ENCODE measurements at regions not wholly inside any gene's neighbourhood (a gene's known extent, or its start where the extent isn't known, plus 50 kb on each side); places are given as distances from the start of the nearest gene placed in this dataset.

DNA sequence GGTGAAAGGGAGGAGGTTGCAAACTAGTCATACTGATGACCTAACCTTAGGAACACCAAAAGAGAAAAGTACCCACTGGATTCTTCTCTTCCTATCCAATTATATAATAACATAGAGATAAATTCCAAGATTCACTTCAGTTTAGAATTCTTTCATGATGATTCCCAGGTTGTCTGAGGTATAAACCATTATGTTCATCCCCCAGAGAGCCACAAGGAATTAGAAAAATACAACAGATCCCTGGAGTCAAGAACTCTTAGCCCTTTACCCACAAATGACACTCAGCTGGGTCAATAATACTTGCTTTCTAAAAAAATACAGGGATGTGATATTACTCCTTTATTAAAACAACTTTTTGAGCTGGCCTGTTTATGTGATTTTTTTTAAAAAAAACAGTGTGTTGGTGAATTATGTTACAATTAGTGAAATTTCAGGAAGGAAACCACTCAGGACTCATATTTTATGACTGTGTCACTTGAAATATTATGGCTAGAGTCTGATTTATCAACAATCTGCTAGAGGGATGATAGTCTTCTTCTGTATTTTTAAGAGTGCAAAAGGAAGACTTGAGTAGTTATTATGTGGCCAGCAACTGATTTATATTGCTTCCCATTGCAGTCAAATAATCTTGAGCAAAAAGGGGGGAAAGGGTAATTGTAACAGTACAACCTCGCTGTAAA is 338.2 kb downstream of the NFIB start:
- no peaks in the 10 kb centered on the region for H3K9me3 Mint-ChIP-seq
- Histone ChIP-seq H2BK12ac (ENCODE audit: insufficient read length, low read depth, low read length) (no peak overlapping the region), H3K79me2 (ENCODE audit: insufficient read depth, low read length) (no peaks in the 10 kb centered on the region), H3K27me3 (ENCODE audit: insufficient read depth, low read length) (no peaks in the 10 kb centered on the region), H2BK5ac (ENCODE audit: insufficient read length, low read length) (no peak overlapping the region), H3K14ac (ENCODE audit: insufficient read depth, low read length) (no peak overlapping the region), H4K91ac (ENCODE audit: insufficient read length, low read depth, low read length) (no peak overlapping the region), H3K4me2 (ENCODE audit: insufficient read depth, insufficient read length, low read length) (no peak overlapping the region), H2BK20ac (ENCODE audit: low read depth, low read length, poor library complexity, severe bottlenecking) (no peak overlapping the region), H3K4ac (ENCODE audit: low read depth, low read length) (no peak overlapping the region), H3K18ac (ENCODE audit: insufficient read length, low read depth, low read length) (no peak overlapping the region), H3K79me1 (ENCODE audit: insufficient read depth, low read depth, low read length, poor library complexity, severe bottlenecking) (no peaks in the 10 kb centered on the region), H3K23ac (ENCODE audit: insufficient read length, low read depth, low read length) (no peak overlapping the region), H3K56ac (ENCODE audit: insufficient read length, low read depth, low read length) (no peak overlapping the region), H2AFZ (ENCODE audit: low read length) (no peak overlapping the region), H4K20me1 (ENCODE audit: control insufficient read depth, insufficient read depth, insufficient read length) (no peaks in the 10 kb centered on the region), H3K27ac (ENCODE audit: insufficient read length, low read depth, low read length) (no peak overlapping the region), H2AK5ac (ENCODE audit: insufficient read length, low read length) (no peak overlapping the region), H3K9me3 (ENCODE audit: control insufficient read depth, low read depth, low read length) (no peaks in the 10 kb centered on the region), H4K8ac (replicated peaks; ENCODE audit: insufficient read length, low read depth, low read length) (no peak overlapping the region), H2BK15ac (ENCODE audit: low read depth, low read length) (no peak overlapping the region), H3K23me2 (ENCODE audit: insufficient read length, low read depth, low read length, poor library complexity, severe bottlenecking) (no peaks in the 10 kb centered on the region), H4K5ac (ENCODE audit: insufficient read length, low read depth, low read length) (no peak overlapping the region), H3K4me1 (ENCODE audit: insufficient read depth, low read length) (no peaks in the 10 kb centered on the region), H2BK120ac (ENCODE audit: low read depth, low read length, poor library complexity, severe bottlenecking) (no peak overlapping the region), H3T11ph (ENCODE audit: low read length) (no peak overlapping the region), H3K9ac (ENCODE audit: extremely low read depth, insufficient read length, low read length) (no peak overlapping the region)
- no peak overlapping the region for H3K27ac Mint-ChIP-seq
- TF ChIP-seq CTCF (conservative IDR thresholded peaks at IDR 0.05): no peak
- WGBS (ENCODE audit: extremely low coverage, insufficient read length, low lambda C conversion rate): no CpG with 5 or more reads among the region's 1 CpG
- H3K4me1 Mint-ChIP-seq: no peaks in the 10 kb centered on the region
- no peaks in the 10 kb centered on the region for H3K27me3 Mint-ChIP-seq (ENCODE audit: low read depth)
- H3K4me3 Mint-ChIP-seq: no peak overlapping the region
- no peaks in the 10 kb centered on the region for H3K36me3 Mint-ChIP-seq (ENCODE audit: insufficient read depth in 1 of 3, low read depth in 3 of 3)
- DNase-seq: no peak
